ENCODE measurements at regions not wholly inside any gene's neighbourhood (a gene's known extent, or its start where the extent isn't known, plus 50 kb on each side); places are given as distances from the start of the nearest gene placed in this dataset.
"Not testable (repeated sequence)": the region's sequence is repeated elsewhere in the genome, so short reads cannot be mapped to it uniquely, and the experiment has no call there.

DNA sequence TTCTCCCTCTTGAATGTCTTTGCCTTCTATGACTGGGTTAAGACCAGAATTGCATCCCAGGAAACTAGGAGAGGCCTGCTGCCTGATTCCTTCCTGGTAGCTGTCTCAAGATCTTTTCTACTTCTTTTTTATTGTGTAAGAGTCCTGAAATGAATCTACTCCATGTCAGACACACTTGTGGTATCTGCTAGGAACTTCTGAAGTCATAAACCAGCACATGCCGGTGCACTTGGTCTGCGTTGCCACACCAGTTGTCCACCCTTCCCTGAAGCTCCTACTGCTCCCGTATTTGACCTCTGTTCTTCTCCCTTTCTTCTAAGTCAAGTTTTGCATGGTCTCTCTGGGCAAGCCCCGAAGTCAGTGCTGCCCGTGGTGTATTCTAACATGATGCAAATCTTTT lies 644.2 kb downstream of the ETS1 start:
- no peak for DNase-seq (ENCODE audit: low spot score)

DNA sequence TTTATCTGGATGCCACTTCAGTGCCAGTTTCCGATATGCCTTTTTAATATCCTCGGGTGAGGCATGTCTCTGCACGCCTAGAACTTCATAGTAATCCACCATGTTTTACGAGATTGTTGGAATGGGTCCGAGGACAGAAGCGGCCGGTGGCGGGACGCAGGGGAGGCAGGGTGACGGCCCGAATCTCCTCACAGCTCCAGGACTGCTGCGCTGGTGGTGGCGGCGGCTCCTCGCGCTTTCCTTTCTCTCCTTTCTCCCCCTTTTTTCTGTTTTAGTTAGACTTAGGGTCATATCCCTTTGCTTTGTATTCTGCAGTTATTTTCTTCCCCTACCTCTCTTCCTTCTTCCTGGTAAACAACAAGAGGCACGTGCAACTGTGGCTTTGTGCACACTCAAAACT lies 645.8 kb downstream of the ETS1 start:
- DNase-seq (ENCODE audit: low spot score) = not testable (repeated sequence)

DNA sequence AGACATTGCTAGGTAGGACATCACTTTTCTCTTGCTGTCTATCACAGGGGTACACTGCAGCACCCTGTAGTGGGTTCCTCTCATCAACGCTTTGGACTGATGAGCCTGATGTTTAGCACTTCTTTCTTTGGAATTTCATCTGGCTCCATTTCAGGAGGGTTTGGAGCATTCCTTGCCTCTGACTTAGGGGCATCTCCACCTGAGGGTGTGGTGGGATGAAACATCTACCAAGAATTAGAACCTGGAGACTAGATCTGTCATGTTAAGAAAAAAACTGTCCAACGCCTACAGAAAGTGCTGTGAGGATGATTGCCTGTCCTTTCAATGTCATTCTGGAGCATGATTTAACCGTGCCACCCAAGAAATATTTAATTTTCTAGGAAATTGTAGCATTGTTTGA lies 648.4 kb downstream of the ETS1 start:
- DNase-seq (ENCODE audit: low spot score) = no peak

DNA sequence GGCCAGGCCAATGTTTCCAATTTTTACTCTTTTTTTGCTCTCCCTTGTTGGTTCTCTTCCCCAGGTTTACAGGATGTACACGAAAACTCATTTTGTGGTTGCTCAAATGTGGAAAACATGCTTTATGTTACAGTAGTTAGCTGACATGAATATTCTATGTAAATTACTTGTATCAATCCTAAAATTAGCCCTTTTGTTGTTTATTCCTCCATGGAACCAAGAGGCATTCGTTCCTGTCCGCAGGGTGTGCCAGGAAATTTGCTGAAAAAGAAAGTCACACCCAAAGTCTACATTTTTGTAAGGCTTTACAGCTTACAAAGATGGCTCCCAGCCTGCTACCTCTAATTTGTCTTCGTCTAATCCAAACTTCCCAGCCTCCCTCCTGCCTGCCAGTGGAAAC lies 652.3 kb downstream of the ETS1 start:
- no peak for DNase-seq (ENCODE audit: low spot score)

DNA sequence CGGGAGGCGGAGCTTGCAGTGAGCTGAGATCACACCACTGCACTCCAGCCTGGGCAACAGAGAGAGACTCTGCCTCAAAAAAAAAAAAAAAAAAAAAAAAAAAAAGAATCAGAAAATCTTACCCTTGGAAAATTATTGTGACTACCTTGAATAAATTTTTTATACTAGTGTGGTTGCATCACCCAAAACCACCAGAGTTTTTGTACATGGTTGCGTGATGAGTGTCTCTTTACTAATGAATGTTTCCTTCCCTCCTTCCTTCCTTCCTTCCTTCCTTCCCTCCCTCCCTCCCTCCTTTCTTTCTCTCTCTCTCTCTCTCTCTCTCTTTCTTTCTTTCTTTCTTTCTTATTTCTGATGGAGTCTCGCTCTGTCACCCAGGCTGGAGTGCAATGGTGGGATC lies 653.4 kb downstream of the ETS1 start:
- DNase-seq (ENCODE audit: low spot score) = not testable (repeated sequence)

DNA sequence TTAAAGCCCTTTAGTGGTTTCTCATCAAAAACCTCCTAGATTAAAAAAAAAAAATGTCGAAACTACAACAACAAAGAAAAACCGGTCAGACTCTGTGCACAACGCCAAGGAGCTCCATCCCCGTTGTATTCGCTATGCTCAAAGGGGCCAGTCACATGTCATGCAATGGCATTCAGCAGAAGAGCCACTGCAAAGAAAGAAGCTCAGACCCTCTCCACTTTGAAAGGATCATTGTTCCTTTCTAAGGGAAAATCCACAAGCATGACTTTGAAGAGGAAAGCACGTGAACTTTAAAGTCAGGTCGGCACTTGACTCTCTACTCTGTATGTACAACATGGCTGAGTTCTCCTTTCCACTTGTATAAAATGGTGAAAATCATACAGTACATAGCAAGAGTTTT lies 655.6 kb downstream of the ETS1 start:
- no peak for DNase-seq (ENCODE audit: low spot score)

DNA sequence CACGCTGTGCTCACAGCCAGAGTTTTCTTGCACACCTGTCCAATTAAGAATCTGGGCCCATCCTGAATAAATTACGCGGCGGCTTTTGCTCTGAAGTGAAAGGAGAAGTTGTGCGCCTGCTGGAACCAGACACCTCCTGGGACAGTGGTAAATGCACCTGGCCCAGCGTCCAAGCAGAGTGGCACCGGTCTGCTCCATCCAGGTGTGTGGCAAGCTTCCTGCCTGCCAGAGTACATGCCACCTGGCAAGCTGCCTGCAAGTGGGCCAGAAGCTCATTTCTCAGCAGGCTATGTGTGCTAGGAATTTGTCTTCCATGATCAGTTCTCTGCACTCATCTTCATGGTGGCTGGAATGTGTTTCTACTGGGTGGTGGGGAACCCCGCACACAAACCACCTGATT lies 660.6 kb downstream of the ETS1 start:
- DNase-seq (ENCODE audit: low spot score) = no peak

DNA sequence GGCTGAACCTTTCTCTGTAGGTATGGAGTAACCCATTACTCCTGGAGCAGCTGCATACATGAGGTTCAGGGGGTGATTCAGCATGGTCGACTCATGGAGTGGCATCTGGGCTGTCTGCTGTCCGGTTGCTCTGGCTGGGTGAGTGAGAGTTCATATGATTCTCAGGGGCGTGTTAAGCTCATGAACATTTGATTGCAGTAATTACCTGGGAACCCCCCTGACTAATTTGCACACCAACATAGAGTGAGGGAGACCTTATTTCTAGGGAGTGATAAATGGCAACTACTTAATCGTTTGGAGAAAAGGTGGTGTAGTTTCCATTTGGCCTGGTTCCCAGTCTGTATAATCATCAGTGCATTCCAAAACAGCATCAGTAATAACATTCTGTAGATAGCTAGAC lies 661.9 kb downstream of the ETS1 start:
- DNase-seq (ENCODE audit: low spot score) = no peak

DNA sequence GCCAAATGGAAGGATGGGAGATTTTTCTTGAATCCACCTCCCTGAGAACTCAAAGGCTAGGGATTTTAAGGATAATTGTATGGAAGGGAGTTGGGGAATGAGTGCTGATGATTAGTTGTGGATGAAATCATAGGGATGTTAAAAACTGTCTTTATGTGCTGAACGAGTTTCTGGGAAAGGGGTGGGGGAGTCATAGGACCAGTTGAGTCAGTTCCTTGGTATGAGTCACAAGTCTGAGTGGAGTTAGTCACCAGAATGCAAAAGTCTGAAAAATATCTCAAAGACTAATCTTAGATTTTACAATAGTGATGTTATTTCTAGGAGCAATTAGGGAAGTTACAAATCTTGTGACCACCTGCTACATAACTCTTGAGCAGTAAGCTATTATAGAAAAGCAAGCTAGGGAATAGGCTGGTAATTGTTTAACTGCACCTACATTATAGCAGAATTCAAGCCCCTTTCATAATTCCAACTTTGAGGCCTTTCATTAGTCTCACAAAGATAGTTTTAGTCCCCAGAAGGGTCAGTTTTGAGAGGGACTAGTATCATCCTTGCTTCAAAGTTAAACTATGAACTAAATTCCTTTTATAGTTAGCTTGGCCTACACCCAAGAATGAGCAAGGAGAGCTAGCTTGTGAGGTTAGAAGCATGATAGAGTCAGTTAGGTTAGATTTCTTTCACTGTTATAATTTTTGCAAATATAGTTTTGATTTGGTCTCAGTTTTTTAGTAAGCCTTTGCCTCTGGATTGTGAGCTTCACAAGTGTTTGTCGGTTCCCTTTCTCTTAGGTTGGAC lies 668.0 kb downstream of the ETS1 start:
- DNase-seq (ENCODE audit: low spot score) = no peak

DNA sequence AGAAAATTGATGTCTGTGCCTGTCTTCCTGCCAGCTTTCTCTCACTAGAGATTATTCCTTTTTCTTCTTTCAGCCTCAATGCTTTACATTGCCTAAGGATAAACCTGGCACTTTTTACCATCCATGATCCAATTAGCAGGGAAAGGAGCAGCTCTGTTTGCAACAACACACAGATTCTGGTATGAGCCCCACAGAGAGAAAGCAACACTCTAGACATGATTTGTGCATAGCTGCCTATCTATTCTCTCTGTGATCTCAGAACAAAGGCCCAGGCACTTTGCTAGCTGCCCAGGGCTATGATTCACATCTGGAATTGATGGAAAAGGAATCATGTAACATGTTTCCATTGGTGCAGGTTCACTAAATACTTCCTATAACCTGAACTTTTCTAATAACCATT lies 685.0 kb downstream of the ETS1 start:
- DNase-seq (ENCODE audit: low spot score) = no peak

DNA sequence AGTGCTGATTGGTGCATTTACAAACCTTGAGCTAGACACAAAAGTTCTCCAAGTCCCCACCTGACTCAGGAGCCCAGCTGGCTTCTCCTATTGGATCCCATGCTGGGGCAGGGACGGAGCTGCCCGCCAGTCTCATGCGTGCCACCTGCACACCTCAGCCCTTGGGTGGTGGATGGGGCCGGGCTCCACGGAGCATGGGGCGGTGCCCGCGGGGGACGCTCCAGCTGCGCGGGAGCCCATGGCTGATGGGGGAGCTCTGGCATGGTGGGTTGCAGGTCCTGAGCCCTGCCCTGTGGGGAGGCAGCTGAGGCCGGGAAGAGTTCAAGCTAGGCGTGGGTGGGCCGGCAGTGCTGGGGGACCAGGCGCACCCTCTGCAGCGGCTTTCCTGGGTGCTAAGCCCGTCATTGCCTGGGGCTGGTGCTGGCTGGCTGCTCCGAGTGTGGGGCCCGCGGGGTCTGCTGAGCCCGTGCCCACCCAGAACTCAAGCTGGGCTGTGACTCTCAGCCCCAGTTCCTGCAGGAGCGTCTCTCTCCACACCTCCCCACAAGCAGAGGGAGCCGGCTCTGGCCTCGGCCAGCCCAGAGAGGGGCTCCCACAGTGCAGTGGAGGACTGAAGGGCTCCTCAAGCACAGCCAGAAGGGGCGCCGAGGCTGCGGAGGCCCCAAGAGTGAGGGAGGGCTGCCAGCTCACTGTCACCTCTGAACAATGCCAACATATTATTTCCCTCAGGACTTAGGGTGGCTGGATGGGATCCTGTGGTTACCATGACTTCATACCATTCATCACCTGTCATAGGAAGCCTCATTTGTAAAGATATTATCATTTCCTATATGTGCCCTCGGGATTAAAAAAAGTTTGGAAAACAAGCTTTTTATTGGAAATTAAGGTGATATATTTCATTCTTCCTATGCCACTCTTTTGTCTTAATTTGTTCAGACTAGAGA lies 688.7 kb downstream of the ETS1 start:
- no peak for DNase-seq (ENCODE audit: low spot score)

DNA sequence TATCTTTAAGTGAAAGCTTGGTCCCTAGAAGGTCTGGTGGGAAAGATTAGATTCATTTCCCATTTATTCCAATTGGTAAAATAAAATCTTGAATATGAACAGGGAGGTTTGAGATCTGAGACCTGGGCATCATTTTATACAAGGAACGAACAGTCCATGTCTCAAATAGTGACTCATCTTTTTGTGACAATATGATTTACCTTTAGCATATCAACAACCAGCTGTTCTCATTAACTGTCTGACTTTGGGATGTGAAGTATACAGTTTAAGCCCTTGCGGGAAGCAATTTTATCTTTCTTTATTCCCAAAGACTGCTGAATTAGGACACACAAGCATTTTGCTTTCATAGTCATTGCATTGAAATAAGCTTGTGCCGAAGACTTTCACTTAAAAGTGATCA lies 691.6 kb downstream of the ETS1 start:
- no peak for DNase-seq (ENCODE audit: low spot score)

DNA sequence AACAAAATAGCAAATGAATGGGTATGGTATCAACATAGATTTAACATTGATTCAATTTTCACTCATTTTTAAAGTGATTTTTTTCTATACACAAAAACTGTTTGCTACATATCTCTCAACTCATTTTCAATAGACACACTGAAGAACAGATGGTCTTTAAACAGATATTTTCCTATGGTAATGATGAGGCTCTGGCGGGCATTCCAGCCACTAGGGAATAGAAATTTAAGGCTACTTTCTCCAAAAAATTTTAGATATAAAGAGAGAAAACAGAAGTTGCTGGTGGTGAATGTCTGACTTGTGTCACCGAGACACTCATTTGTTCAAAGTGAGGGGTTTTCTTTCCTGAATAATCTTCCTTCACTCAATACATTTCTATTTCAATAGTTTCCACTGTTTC lies 693.0 kb downstream of the ETS1 start:
- DNase-seq (ENCODE audit: low spot score) = no peak

DNA sequence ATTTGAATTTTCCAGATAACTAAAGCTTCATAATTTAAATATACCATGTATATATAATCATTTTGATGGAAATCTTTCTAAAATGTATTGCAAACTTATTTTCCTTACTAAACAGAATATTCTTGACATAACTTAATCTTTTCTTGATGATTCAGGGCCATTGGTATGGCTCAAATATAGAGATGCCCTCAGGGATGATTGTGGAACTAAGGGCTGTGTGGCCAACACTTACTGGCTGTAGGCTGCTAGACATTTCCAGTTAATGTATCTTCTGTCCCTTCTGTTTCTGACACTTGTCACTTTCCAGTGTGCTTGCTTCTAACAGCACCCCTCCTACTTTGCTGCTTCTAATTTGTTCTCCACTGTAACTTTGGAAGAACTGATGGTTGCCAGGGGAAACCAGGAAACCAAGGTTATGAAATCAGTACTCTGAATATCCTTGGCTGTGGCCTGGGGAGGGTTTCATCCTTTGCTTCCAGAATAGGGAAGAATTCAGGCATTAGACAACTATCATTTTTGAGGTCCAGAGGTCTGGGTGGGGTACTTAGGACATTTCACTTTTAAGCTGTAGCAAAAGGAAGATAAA lies 697.2 kb downstream of the ETS1 start:
- DNase-seq (ENCODE audit: low spot score) = no peak

DNA sequence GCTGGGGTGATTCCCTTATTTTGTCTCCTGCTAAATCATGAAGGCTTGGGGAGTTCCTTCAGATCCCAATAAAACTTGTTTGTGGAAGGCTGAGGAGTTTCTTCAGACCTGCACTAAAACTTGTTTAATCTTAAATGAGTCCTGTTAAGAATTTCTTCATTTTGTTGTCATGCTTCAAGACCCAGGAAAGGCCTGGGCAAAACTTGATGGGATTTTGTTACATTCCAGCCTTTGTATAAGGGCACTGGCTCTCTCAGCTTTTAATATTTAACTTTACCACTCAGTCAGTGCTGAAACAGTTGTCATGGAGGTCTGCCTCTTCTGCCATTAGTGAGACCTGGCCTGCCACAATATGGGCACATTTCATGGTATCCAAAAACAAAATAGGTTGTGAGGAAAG lies 699.0 kb downstream of the ETS1 start:
- no peak for DNase-seq (ENCODE audit: low spot score)

DNA sequence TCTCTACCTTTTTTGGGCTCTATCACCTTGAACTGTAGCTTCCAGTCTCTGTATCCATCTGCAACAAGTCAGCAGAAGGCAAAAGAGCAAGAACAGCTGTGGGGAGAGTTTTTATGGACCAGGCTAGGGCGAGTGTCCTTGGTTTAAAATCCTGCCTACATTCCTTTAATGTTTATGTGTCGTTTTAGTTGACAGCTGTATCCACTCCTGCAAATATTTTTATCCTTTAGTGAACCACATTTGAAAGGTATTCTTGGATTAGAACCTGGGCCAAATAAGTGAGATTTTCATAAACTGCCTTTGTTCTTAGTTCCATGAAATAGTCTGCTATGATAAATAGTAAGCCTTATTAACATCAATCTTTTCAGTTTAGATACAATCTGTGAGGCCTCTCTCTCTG lies 712.2 kb downstream of the ETS1 start:
- no peak for DNase-seq (ENCODE audit: low spot score)

DNA sequence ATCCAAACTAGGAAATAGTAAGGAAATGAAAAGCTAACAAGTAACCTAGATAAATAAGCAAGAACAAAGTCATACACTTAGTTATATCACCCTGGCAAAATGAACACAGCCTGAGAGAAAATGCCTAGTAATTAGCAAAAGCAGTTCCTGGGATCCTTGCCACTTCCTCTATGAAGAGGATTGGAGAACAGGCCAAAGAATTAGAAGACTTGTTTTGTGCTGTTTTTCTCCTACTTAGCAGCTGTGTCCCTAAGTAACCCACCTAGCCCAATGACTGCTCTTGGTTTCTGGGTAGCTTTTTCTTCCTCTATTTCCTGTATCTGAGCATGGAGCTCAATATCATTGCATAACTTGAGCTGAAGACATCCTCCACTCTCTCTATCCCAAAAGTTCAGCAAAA lies 713.9 kb downstream of the ETS1 start:
- no peak for DNase-seq (ENCODE audit: low spot score)

DNA sequence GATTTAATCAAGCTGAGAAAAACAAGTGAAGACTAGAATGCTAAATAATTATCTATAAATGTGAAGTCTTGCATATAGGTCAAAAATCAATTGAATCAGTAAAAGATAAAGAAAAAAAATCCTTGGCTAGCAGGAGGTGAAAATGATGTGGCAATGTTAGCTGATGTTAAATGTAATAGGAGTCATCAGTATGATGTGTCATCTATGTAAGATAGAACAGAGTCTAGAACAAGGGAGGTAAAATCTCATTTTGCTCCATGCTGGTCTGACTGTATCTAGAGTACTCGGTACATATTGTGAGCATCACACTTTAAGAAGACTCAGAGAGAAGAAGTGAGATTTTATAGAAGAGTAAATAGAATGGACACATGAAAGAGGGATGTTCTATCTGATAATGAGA lies 721.2 kb downstream of the ETS1 start:
- no peak for DNase-seq (ENCODE audit: low spot score)

DNA sequence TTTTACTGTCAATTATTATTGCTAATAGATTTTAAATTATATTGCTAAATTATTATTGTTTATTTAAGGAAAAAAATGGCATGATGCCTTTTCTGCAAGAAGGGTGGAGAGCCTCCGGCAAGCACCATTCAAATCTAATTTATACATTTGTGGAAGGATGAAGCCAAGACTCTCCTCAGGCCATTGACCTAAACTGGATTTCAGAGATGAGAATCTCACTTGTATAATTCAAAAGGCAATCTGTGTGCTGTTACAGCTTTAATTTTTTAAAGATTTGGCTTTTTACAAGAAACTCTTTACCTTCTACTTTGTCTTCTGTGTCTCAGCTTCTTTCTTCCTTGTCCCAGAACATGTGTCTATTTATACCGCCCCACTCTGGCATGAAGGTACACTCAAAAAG lies 722.5 kb downstream of the ETS1 start:
- no peak for DNase-seq (ENCODE audit: low spot score)

DNA sequence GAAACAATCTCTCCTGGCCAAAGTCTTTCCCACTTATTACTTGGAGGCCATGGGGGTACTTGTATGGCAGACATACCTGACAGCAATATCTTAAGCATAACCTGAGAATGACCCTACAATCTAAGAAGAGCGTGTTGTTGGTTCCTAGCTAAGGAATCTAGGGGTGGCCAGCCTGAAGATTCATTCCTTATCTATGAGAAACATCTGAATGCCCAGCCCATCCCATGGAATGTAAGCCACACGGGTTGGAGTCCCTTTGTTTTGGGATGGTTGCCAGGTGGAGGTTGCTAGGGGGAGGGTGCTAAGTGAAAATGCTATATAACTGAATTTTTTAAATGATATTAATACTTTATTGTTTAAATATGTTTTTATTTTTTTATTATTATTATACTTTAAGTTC lies 725.0 kb downstream of the ETS1 start:
- DNase-seq (ENCODE audit: low spot score) = peak; percentile 6

DNA sequence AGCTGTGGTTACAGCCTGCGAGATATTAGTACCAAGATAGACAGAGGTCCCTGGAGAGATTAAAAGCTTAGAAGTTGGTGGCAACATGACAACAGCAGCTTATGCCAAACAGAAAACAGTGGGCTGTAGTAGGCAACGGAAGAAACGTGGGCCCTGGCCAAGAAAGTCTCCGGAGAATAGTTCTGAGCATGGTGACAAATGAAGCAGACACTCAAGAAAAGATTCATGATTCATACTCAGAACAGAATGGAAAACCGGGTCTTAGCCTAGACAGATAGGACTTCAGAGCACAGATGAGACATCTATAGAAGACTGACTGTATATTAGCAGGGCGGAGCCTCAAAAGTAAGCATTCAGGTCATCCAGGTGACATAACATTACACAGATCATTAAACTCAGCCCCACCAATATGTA lies 727.4 kb downstream of the ETS1 start:
- DNase-seq (ENCODE audit: low spot score) = no peak

DNA sequence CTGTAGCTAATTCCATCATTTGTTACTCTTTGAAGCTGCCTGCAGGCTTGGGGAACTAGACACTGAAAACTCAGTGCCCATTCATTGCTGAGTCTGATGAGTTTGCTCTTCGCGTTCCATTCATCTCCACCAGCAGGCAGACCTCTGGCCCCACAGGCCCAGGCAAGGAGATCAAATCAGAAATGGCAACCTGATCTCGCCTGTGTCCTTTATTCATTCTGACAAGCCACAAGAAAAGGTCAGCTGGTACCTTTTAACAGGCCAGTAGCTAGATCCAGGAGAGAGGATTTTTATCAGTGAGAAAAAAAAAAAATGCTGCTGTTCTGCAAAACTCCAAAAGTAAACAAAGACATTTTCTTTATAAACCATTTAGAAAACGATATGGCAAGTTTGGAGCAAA lies 742.5 kb downstream of the ETS1 start:
- no peak for DNase-seq (ENCODE audit: low spot score)

All from SW480 (cell line).